WI38 (cell line): ENCODE measurements at regions not wholly inside any gene's neighbourhood (a gene's known extent, or its start where the extent isn't known, plus 50 kb on each side); places are given as distances from the start of the nearest gene placed in this dataset.

Experiments
- H3K4me3 ChIP-seq: 2 replicates; pipeline ENCODE4 v1.5.1; 2011; ENCODE audit warnings: low read depth, mild to moderate bottlenecking, control low read depth, low read length
- CTCF ChIP-seq: IDR thresholded peaks from 2 replicates; pipeline ENCODE4 v1.5.1; 2012; ENCODE audit warnings: low read depth, mild to moderate bottlenecking, control low read depth, low read length

GRCh38 chr21:31489726-31490125 is 145.7 kb upstream of the TIAM1 start:
- H3K4me3 ChIP-seq, result no peak overlapping the region
- no peak for TF ChIP-seq CTCF

- no peak for TF ChIP-seq CTCF
- no peak overlapping the region for H3K4me3 ChIP-seq
These were observed 145.0 kb upstream of the TIAM1 start for GRCh38 chr21:31489014-31489413.

GRCh38 chr21:31484219-31484618 is 140.2 kb upstream of the TIAM1 start:
- TF ChIP-seq CTCF, result no peak
- H3K4me3 ChIP-seq, result no peak overlapping the region

GRCh38 chr21:31483146-31483545 is 139.1 kb upstream of the TIAM1 start:
- no peak overlapping the region for H3K4me3 ChIP-seq
- TF ChIP-seq CTCF, result no peak

- TF ChIP-seq CTCF, result no peak
These were observed 138.4 kb upstream of the TIAM1 start for GRCh38 chr21:31482460-31482859.

GRCh38 chr21:31480228-31480627 is 136.2 kb upstream of the TIAM1 start:
- H3K4me3 ChIP-seq, result no peak overlapping the region
- TF ChIP-seq CTCF, result no peak

More at GRCh38 chr21:31482460-31482859, 138.4 kb upstream of the TIAM1 start:
- no peak overlapping the region for H3K4me3 ChIP-seq

- no peak for TF ChIP-seq CTCF
- no peak overlapping the region for H3K4me3 ChIP-seq
These were observed 135.7 kb upstream of the TIAM1 start for GRCh38 chr21:31479714-31480113.
